ENCODE measurements at regions not wholly inside any gene's neighbourhood (a gene's known extent, or its start where the extent isn't known, plus 50 kb on each side); places are given as distances from the start of the nearest gene placed in this dataset.
"Not testable (repeated sequence)": the region's sequence is repeated elsewhere in the genome, so short reads cannot be mapped to it uniquely, and the experiment has no call there.

GRCh38 chr12:17025424-17025823 is 419.5 kb upstream of the LMO3 start:
- TF ChIP-seq POLR2A (IDR thresholded peaks at IDR 0.05) = not testable (repeated sequence)
- TF ChIP-seq, protein P1, sequence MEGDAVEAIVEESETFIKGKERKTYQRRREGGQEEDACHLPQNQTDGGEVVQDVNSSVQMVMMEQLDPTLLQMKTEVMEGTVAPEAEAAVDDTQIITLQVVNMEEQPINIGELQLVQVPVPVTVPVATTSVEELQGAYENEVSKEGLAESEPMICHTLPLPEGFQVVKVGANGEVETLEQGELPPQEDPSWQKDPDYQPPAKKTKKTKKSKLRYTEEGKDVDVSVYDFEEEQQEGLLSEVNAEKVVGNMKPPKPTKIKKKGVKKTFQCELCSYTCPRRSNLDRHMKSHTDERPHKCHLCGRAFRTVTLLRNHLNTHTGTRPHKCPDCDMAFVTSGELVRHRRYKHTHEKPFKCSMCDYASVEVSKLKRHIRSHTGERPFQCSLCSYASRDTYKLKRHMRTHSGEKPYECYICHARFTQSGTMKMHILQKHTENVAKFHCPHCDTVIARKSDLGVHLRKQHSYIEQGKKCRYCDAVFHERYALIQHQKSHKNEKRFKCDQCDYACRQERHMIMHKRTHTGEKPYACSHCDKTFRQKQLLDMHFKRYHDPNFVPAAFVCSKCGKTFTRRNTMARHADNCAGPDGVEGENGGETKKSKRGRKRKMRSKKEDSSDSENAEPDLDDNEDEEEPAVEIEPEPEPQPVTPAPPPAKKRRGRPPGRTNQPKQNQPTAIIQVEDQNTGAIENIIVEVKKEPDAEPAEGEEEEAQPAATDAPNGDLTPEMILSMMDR (IDR thresholded peaks at IDR 0.05) = not testable (repeated sequence)

Data from uterus (tissue), 2 donors.